OCI-LY1 (cell line): ENCODE measurements at regions not wholly inside any gene's neighbourhood (a gene's known extent, or its start where the extent isn't known, plus 50 kb on each side); places are given as distances from the start of the nearest gene placed in this dataset.
A peak's percentile ranks its signal among the peaks of the same experiment; 100 is the strongest.

Experiments used
- H2AFZ ChIP-seq: fragments of 200-600 bp; sonication (generic), shearing (Covaris generic); 2 replicates; pipeline ENCODE4 v1.6.0; 2014; ENCODE audit warnings: antibody characterized with exemption, mild to moderate bottlenecking, low read length
- H3F3A ChIP-seq: fragments of 200-600 bp; sonication (generic), shearing (Covaris generic); 2 replicates; pipeline ENCODE4 v1.6.0; 2014; ENCODE audit warnings: mild to moderate bottlenecking, antibody characterized with exemption, low read length, moderate library complexity; ENCODE audit not compliant: insufficient read depth
- H3K27ac ChIP-seq: fragments of 200-600 bp; sonication (generic); 2 replicates; pipeline ENCODE4 v1.5.1; 2014; ENCODE audit warnings: low read length, mixed run types, mild to moderate bottlenecking, low read depth; ENCODE audit not compliant: poor library complexity, severe bottlenecking
- H3K27me3 ChIP-seq: fragments of 200-600 bp; sonication (generic); 2 replicates; pipeline ENCODE4 v1.6.0; 2014; ENCODE audit warnings: antibody characterized with exemption, mild to moderate bottlenecking, low read length, moderate library complexity; ENCODE audit not compliant: insufficient read depth
- H3K36me3 ChIP-seq: fragments of 200-600 bp; sonication (generic); 2 replicates; pipeline ENCODE4 v1.6.1; 2014; ENCODE audit warnings: mild to moderate bottlenecking, antibody characterized with exemption, low read length, moderate library complexity, mixed read lengths; ENCODE audit not compliant: insufficient read depth
- H3K4me1 ChIP-seq: fragments of 200-600 bp; sonication (generic); 2 replicates; pipeline ENCODE4 v1.5.1; 2014; ENCODE audit warnings: mild to moderate bottlenecking, low read length, moderate library complexity; ENCODE audit not compliant: insufficient read depth, severe bottlenecking
- H3K4me2 ChIP-seq: fragments of 200-600 bp; sonication (generic), shearing (Covaris generic); 2 replicates; pipeline ENCODE4 v1.6.1; 2014; ENCODE audit warnings: low read length
- H3K4me3 ChIP-seq: fragments of 200-600 bp; sonication (generic); 2 replicates; pipeline ENCODE4 v1.5.1; 2014; ENCODE audit warnings: low read length, low read depth, mild to moderate bottlenecking, mixed read lengths; ENCODE audit not compliant: poor library complexity, severe bottlenecking
- H3K79me2 ChIP-seq: fragments of 200-600 bp; shearing (Covaris generic); 2 replicates; pipeline ENCODE4 v1.6.1; 2016; ENCODE audit warnings: mixed run types, low read length, mixed read lengths; ENCODE audit not compliant: insufficient read depth
- H3K9ac ChIP-seq: fragments of 200-600 bp; sonication (generic), shearing (Covaris generic); 2 replicates; pipeline ENCODE4 v1.6.1; 2014; ENCODE audit warnings: mild to moderate bottlenecking, low read length, mixed read lengths
- H3K9me2 ChIP-seq: fragments of 200-600 bp; sonication (generic), shearing (Covaris generic); 2 replicates; pipeline ENCODE4 v1.6.1; 2014; ENCODE audit warnings: low read depth, mild to moderate bottlenecking, low read length, mixed read lengths
- H3K9me3 ChIP-seq: fragments of 200-600 bp; shearing (Covaris generic); 2 replicates; pipeline ENCODE4 v1.6.1; 2014; ENCODE audit warnings: low read length, mixed read lengths
- H4K20me1 ChIP-seq: fragments of 200-600 bp; sonication (generic), shearing (Covaris generic); 2 replicates; pipeline ENCODE4 v1.6.0; 2016; ENCODE audit warnings: mild to moderate bottlenecking, low read length; ENCODE audit not compliant: insufficient read depth
- EZH2 ChIP-seq: fragments of 200-600 bp; sonication (generic), shearing (Covaris generic); IDR thresholded peaks from 2 replicates; pipeline ENCODE4 v1.8.0; 2017; ENCODE audit warnings: borderline replicate concordance, mixed run types, mild to moderate bottlenecking, antibody characterized with exemption, low read length, moderate library complexity, mixed read lengths
- TF ChIP-seq, protein P1 (sequence below): fragments of 200-600 bp; sonication (generic), shearing (Covaris generic); IDR thresholded peaks from 2 replicates; pipeline ENCODE4 v1.5.1; 2017; ENCODE audit warnings: mild to moderate bottlenecking, antibody characterized with exemption, low read length, moderate library complexity, mixed read lengths

DNA sequence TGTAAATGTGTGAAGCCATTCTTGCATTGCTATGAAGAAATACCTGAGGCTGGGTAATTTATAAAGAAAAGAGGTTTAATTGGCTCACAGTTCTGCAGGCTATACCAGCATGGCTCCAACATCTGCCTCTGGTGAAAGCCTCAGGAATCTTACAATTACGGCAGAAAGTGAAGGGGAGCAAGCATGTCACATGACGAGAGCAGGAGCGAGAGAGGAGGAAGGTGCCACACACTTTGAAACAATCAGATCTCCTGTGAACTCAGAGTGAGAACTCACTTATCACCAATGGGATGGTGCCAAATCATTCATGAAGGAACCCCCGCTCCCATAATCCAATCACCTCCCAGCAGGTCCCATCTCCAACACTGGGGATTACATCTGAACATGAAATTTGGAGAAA, 213.6 kb upstream of the TSC22D2 start:
- no peak overlapping the region for H2AFZ ChIP-seq
- no peaks in the 10 kb centered on the region for H3K9me3 ChIP-seq
- H3K4me3 ChIP-seq, result no peak overlapping the region
- H3F3A ChIP-seq, result no peaks in the 10 kb centered on the region
- H3K4me2 ChIP-seq, result no peak overlapping the region
- H3K79me2 ChIP-seq, result no peaks in the 10 kb centered on the region
- no peak overlapping the region for H3K27ac ChIP-seq
- no peaks in the 10 kb centered on the region for H3K4me1 ChIP-seq
- no peaks in the 10 kb centered on the region for H4K20me1 ChIP-seq
- no peak overlapping the region for H3K9ac ChIP-seq
- no peak for TF ChIP-seq EZH2
- TF ChIP-seq, protein P1, sequence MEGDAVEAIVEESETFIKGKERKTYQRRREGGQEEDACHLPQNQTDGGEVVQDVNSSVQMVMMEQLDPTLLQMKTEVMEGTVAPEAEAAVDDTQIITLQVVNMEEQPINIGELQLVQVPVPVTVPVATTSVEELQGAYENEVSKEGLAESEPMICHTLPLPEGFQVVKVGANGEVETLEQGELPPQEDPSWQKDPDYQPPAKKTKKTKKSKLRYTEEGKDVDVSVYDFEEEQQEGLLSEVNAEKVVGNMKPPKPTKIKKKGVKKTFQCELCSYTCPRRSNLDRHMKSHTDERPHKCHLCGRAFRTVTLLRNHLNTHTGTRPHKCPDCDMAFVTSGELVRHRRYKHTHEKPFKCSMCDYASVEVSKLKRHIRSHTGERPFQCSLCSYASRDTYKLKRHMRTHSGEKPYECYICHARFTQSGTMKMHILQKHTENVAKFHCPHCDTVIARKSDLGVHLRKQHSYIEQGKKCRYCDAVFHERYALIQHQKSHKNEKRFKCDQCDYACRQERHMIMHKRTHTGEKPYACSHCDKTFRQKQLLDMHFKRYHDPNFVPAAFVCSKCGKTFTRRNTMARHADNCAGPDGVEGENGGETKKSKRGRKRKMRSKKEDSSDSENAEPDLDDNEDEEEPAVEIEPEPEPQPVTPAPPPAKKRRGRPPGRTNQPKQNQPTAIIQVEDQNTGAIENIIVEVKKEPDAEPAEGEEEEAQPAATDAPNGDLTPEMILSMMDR, result no peak
- H3K36me3 ChIP-seq, result no peaks in the 10 kb centered on the region
- no peaks in the 10 kb centered on the region for H3K27me3 ChIP-seq
- no peaks in the 10 kb centered on the region for H3K9me2 ChIP-seq

DNA sequence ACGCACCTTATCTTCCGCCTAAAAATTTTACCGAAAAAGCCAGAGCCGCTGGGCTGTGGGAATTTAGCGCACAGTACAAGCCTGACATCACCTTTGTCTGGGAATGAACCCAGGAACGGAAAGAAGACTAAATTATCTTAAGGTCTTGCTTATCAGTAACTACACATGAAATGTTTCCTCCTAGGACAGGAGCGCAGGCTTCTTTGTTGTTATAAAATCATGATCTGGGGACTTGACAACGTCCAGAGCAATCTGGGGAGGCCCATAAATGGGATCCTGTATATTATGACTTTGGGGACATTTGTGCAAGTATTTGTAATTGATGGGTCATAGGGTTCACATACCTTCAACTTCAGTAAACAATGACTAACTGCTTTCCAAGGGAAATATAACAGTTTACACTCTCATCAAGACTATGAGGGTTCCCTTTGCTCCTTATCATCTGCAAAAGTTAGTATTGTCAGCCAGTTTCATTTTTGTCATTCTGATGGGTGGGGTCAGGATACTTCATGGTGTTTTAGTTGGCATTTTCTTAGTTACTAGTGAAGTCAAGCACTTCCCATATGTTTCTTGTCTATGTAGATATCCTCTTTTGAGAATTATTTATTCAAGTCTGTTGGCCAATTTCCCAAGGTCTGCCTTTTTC, 213.9 kb upstream of the PFN2 start:
- TF ChIP-seq, protein P1, result no peak
- no peak for TF ChIP-seq EZH2
- Histone ChIP-seq H2AFZ (no peak overlapping the region), H3K9me3 (no peaks in the 10 kb centered on the region), H4K20me1 (no peaks in the 10 kb centered on the region), H3K27me3 (no peaks in the 10 kb centered on the region), H3F3A (no peaks in the 10 kb centered on the region), H3K9ac (no peak overlapping the region), H3K4me3 (no peak overlapping the region), H3K36me3 (no peaks in the 10 kb centered on the region), H3K4me1 (peaks cover 4% of the 10 kb centered on the region), H3K9me2 (no peaks in the 10 kb centered on the region), H3K27ac (no peak overlapping the region), H3K4me2 (no peak overlapping the region), H3K79me2 (no peaks in the 10 kb centered on the region)

DNA sequence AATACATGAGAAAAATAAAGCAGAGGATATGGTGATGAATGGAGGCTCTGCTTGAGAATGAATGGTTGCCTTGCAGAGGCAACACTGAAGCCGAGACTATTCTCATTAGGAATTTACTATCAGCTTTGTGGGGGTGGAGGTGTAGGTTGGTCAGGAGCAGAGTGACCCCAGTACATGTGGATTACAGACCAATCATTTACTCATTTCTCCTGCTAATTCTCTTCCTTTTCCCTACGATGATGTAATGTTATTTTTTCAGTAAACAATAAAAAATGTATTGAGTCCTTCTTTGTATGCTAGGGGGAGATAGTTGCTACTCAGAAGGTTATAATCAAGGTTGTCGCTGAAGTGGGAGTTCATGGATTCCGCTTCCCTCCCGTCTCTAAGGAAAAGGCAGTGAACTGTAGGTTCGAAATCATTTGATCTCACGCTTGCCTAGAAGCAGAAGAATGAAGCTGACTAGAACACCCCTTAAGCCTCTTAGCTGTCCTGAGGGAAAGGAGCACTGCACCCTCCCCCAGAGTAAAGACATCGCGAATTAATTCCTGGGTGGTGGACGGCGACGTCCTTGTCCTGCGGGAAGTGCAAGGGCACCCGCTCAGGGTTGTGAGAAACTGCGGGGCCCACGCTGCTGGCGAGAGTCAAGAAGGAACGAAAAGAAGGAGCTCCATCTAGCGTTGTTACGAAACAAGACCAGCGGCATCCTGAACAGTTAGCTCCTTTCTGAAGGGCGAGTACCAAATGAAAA, 213.2 kb upstream of the PFN2 start:
- peaks cover 4% of the 10 kb centered on the region for H3K4me1 ChIP-seq
- H3K9ac ChIP-seq, result no peak overlapping the region; the same call in 1 of the 2 replicates
- no peak overlapping the region for H2AFZ ChIP-seq
- H4K20me1 ChIP-seq, result no peaks in the 10 kb centered on the region
- H3K27me3 ChIP-seq, result no peaks in the 10 kb centered on the region
- H3K27ac ChIP-seq, result no peak overlapping the region
- peak overlapping the region; percentile 13 for H3K4me3 ChIP-seq
- H3K9me3 ChIP-seq, result no peaks in the 10 kb centered on the region
- no peaks in the 10 kb centered on the region for H3K79me2 ChIP-seq
- H3F3A ChIP-seq, result no peaks in the 10 kb centered on the region
- TF ChIP-seq, protein P1, result peak; percentile 74
- TF ChIP-seq EZH2, result no peak
- H3K9me2 ChIP-seq, result no peaks in the 10 kb centered on the region
- H3K4me2 ChIP-seq, result peak overlapping the region; percentile 18; the same call in 1 of the 2 replicates
- no peaks in the 10 kb centered on the region for H3K36me3 ChIP-seq
